NCI-H2029 (cell line): ENCODE measurements at regions not wholly inside any gene's neighbourhood (a gene's known extent, or its start where the extent isn't known, plus 50 kb on each side); places are given as distances from the start of the nearest gene placed in this dataset.

ENCODE experiments used
- DNase-seq: peaks from one replicate; lab custom pipeline; 2025; lab: John Stamatoyannopoulos, UW

DNA sequence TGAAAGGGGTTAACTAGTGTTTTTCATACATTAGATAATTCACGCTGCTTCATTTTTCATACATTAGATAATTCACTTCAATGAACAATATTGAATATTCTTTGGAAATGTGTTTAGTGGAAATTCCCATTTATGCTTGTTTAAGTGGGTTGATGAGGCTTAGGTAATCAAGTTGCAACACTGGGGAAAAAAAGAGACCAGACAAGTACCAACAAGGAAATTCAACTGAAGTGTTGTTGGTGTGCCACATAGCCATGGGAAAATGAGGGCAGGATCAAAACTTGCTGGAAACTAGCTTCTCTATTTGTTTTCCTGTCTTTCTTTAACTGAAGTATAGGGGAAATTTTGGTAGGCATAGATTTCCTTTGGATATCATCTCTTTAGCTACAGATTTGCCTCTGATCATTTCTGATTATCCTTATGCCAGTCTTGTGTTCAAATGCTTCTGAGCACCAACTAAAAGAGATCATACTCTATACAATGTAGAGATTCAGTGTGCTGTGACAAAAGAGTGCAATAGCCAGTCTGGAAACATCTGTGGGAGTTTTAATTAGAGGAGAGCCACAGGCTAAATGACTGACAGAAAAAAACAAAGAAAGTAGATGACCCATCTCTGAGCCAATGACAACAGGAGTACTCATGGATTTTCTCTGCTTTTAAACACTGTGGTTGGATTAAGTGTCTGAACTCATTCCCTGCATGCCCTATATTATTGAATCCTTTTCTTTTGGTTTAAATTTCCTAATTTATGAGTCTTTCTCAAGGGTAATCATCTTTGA lies 67.6 kb upstream of the CTSC start:
- DNase-seq = no peak

GRCh38 chr11:88404391-88404790 lies 66.9 kb upstream of the CTSC start:
- DNase-seq = no peak

- DNase-seq = no peak
Observed at GRCh38 chr11:88402784-88403183, 65.2 kb upstream of the CTSC start.

- DNase-seq = no peak
Observed at GRCh38 chr11:88402192-88402715, 64.7 kb upstream of the CTSC start.

GRCh38 chr11:88398791-88399570 lies 61.4 kb upstream of the CTSC start:
- DNase-seq = no peak

GRCh38 chr11:88398372-88398771 lies 60.8 kb upstream of the CTSC start:
- DNase-seq = no peak

- DNase-seq = no peak
Observed at GRCh38 chr11:88390254-88390653, 52.7 kb upstream of the CTSC start.

DNA sequence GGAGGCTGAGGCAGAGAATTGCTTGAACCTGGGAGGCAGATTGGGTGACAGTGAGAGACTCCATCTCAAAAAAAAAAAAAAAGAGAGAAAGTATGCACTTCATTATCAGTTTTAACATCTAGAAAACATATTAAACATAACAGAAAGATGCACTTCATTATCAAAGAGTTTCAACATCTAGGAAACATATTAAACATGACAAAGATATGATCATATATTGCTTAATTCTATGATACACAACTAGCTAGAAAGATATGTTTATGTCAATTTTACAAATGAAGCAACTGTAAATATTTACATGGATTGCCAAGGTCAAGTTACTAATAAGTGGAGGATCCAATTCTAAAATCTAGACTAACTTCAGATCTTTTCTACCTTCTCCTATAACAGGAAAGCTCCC lies 50.4 kb upstream of the CTSC start:
- no peak for DNase-seq
